SK-N-SH (cell line): ENCODE measurements at regions not wholly inside any gene's neighbourhood (a gene's known extent, or its start where the extent isn't known, plus 50 kb on each side); places are given as distances from the start of the nearest gene placed in this dataset.

Experiments
- CTCF ChIA-PET: fragments of 300-600, 350-600 bp; formaldehyde crosslinking; extraction: SDS; loops from one replicate; lab custom pipeline; 2021; lab: Yijun Ruan, JAX
- POLR2A ChIA-PET: fragments of 350-600 bp; sonication (Branson Sonifier 250); formaldehyde crosslinking; extraction: SDS; loops from one replicate; lab custom pipeline; 2020; ENCODE audit warnings: antibody characterized with exemption, inconsistent platforms; lab: Yijun Ruan, JAX
- DNase-seq: peaks from one replicate; pipeline ENCODE4 v3.0.0; 2012
- H2AFZ ChIP-seq: fragments of 200-600 bp; sonication (generic); 2 replicates; pipeline ENCODE4 v1.8.1; 2016; ENCODE audit warnings: antibody characterized with exemption, mild to moderate bottlenecking, low read depth
- H3F3A ChIP-seq: fragments of 200-600 bp; sonication (generic); replicated peaks from 2 replicates; pipeline ENCODE3; 2016; ENCODE audit warnings: antibody characterized with exemption, mild to moderate bottlenecking; ENCODE audit not compliant: insufficient read depth
- H3K27ac ChIP-seq, 2 experiments: fragments of 200-500 bp in 1 of 2; fragments of 200-600 bp in 1 of 2; sonication (Bioruptor generic) in 1 of 2; sonication (generic), shearing (Covaris generic) in 1 of 2; 2 replicates each; pipeline versions ENCODE4 v1.5.1 to v1.6.1; 2014 to 2016; ENCODE audit warnings: low read depth in 2 of 2, inconsistent platforms in 1 of 2, low read length in 1 of 2, mild to moderate bottlenecking in 1 of 2, mixed read lengths in 1 of 2
- H3K27me3 ChIP-seq: fragments of 200-600 bp; sonication (generic), shearing (Covaris generic); 2 replicates; pipeline ENCODE4 v1.6.1; 2016; ENCODE audit warnings: mixed run types; ENCODE audit not compliant: insufficient read depth
- H3K36me3 ChIP-seq, 2 experiments: fragments of 200-500 bp in 1 of 2; fragments of 200-600 bp in 1 of 2; sonication (Bioruptor generic) in 1 of 2; sonication (generic) in 1 of 2; replicated peaks in 1 of 2; 2 replicates each; pipeline versions ENCODE3 to v1.5.1; 2014 to 2016; ENCODE audit warnings: low read length in 1 of 2, mild to moderate bottlenecking in 1 of 2; ENCODE audit not compliant: insufficient read depth in 2 of 2, control insufficient read depth in 1 of 2
- H3K4me1 ChIP-seq, 2 experiments: fragments of 200-500 bp in 1 of 2; fragments of 200-600 bp in 1 of 2; sonication (Bioruptor generic) in 1 of 2; sonication (generic), shearing (Covaris generic) in 1 of 2; 2 replicates each; pipeline versions ENCODE4 v1.5.1 to v1.6.1; 2014 to 2016; ENCODE audit warnings: low read depth in 1 of 2, low read length in 1 of 2, mixed run types in 1 of 2; ENCODE audit not compliant: insufficient read depth in 2 of 2, control insufficient read depth in 1 of 2
- H3K4me2 ChIP-seq: fragments of 200-600 bp; sonication (generic), shearing (Covaris generic); 2 replicates; pipeline ENCODE4 v1.6.1; 2017; ENCODE audit warnings: mixed run types
- H3K4me3 ChIP-seq, 2 experiments: fragments of 200-500 bp in 1 of 2; fragments of 200-600 bp in 1 of 2; sonication (Bioruptor generic) in 1 of 2; sonication (generic), shearing (Covaris generic) in 1 of 2; 2 replicates each; pipeline versions ENCODE4 v1.5.1 to v1.8.1; 2014 to 2016; ENCODE audit warnings: low read depth in 2 of 2, inconsistent platforms in 1 of 2, low read length in 1 of 2, mild to moderate bottlenecking in 1 of 2, mixed read lengths in 1 of 2, moderate library complexity in 1 of 2
- H3K79me2 ChIP-seq: fragments of 200-600 bp; sonication (generic); 2 replicates; pipeline ENCODE4 v1.8.1; 2017; ENCODE audit warnings: mild to moderate bottlenecking; ENCODE audit not compliant: insufficient read depth
- H3K9ac ChIP-seq: fragments of 200-600 bp; sonication (generic); 2 replicates; pipeline ENCODE4 v1.6.1; 2017; ENCODE audit warnings: mixed run types
- H3K9me2 ChIP-seq: fragments of 200-600 bp; sonication (generic); 2 replicates; pipeline ENCODE4 v1.6.1; 2017; ENCODE audit warnings: mixed run types
- H3K9me3 ChIP-seq: fragments of 200-600 bp; sonication (generic); 2 replicates; pipeline ENCODE4 v1.6.1; 2017; ENCODE audit warnings: mixed run types, mild to moderate bottlenecking, moderate library complexity
- H4K20me1 ChIP-seq: fragments of 200-600 bp; sonication (generic); 2 replicates; pipeline ENCODE4 v1.6.1; 2017; ENCODE audit warnings: mild to moderate bottlenecking, mixed run types; ENCODE audit not compliant: insufficient read depth
- CHD2 ChIP-seq: fragments of 150-350 bp; IDR thresholded peaks from 2 replicates; pipeline ENCODE4 v1.6.1; 2018; ENCODE audit warnings: low read length; ENCODE audit not compliant: partially characterized antibody
- EP300 ChIP-seq, 2 experiments: IDR thresholded peaks; 2 replicates each; pipeline versions ENCODE4 v1.4.0 to v1.6.1; 2012; ENCODE audit warnings: borderline replicate concordance in 1 of 2, low read depth in 1 of 2, low read length in 1 of 2
- EZH2phosphoT487 ChIP-seq: fragments of 200-600 bp; sonication (generic); IDR thresholded peaks from 2 replicates; pipeline ENCODE4 v1.6.1; 2017; ENCODE audit warnings: low read depth, mixed run types, mild to moderate bottlenecking, antibody characterized with exemption, moderate library complexity, borderline replicate concordance
- JUND ChIP-seq: IDR thresholded peaks from 2 replicates; pipeline ENCODE4 v1.4.0; 2012
- MEF2A ChIP-seq: IDR thresholded peaks from 2 replicates; pipeline ENCODE4 v1.4.0; 2012; ENCODE audit warnings: low read depth, borderline replicate concordance
- NFIC ChIP-seq: IDR thresholded peaks from 2 replicates; pipeline ENCODE4 v1.4.0; 2012; ENCODE audit warnings: borderline replicate concordance
- PBX3 ChIP-seq: IDR thresholded peaks from 2 replicates; pipeline ENCODE4; 2012
- RCOR1 ChIP-seq: fragments of 150-350 bp; IDR thresholded peaks from 2 replicates; pipeline ENCODE4 v1.6.1; 2017; ENCODE audit warnings: antibody characterized with exemption, low read length
- TCF12 ChIP-seq: IDR thresholded peaks from 2 replicates; pipeline ENCODE4 v1.4.0; 2012
- TEAD4 ChIP-seq: IDR thresholded peaks from 2 replicates; pipeline ENCODE4 v1.4.0; 2012; ENCODE audit warnings: mild to moderate bottlenecking, borderline replicate concordance; ENCODE audit not compliant: insufficient read depth
- ZBTB33 ChIP-seq: IDR thresholded peaks from 2 replicates; pipeline ENCODE4 v1.4.0; 2012; ENCODE audit warnings: low read depth, borderline replicate concordance
- WGBS: methylation state at CpG from one replicate; pipeline ENCODE4 v1.1.6; 2017; ENCODE audit warnings: low lambda C conversion rate; 5-methylcytosine and 5-hydroxymethylcytosine counted together

- H3K36me3 ChIP-seq, result no peaks in the 10 kb centered on the region
- no peaks in the 10 kb centered on the region for H4K20me1 ChIP-seq
- H3K4me3 ChIP-seq, result no peak overlapping the region
- H3K79me2 ChIP-seq, result no peaks in the 10 kb centered on the region
- CTCF ChIA-PET, result no interaction called here
- 30% methylated on average over 2 of the region's 2 CpGs for WGBS
- no peaks in the 10 kb centered on the region for H3K9me2 ChIP-seq
- H3K27ac ChIP-seq, result no peak overlapping the region
- POLR2A ChIA-PET, result no interaction called here
- no peak overlapping the region for H3K9ac ChIP-seq
- no peak overlapping the region for H3K4me2 ChIP-seq
- H3K27me3 ChIP-seq, result no peaks in the 10 kb centered on the region
- DNase-seq, result no peak
- H2AFZ ChIP-seq, result no peak overlapping the region
- H3K4me1 ChIP-seq, result no peaks in the 10 kb centered on the region
- peaks cover 3% of the 10 kb centered on the region for H3F3A ChIP-seq
- TF ChIP-seq EP300 (IDR thresholded peaks at IDR 0.05; ENCODE audit: borderline replicate concordance in 1 of 2, low read depth in 1 of 2, low read length in 1 of 2) (peak in 1 of 2 experiments; percentile 64; a peak in 1 of 4 replicates), JUND (peak; percentile 65), EZH2phosphoT487 (no peak), ZBTB33 (0 out of 2 replicates have a peak, but pooled peaks have one; percentile 22), TEAD4 (peak; percentile 66; the same call in 1 of the 2 replicates), NFIC (peak; percentile 96), PBX3 (peak; percentile 62), TCF12 (peak; percentile 73), RCOR1 (no peak)
- no peaks in the 10 kb centered on the region for H3K9me3 ChIP-seq
These were observed 370.3 kb upstream of the DPPA4 start for GRCh38 chr3:109707617-109708016.

GRCh38 chr3:109713288-109713687, 375.9 kb upstream of the DPPA4 start:
- H2AFZ ChIP-seq, result no peak overlapping the region
- 91% methylated on average over 2 of the region's 2 CpGs for WGBS
- no peak for DNase-seq

More at GRCh38 chr3:109713288-109713687, 375.9 kb upstream of the DPPA4 start:
- H3K4me1 ChIP-seq, result no peaks in the 10 kb centered on the region
- no peaks in the 10 kb centered on the region for H3F3A ChIP-seq
- no peak overlapping the region for H3K4me3 ChIP-seq
- no peaks in the 10 kb centered on the region for H3K79me2 ChIP-seq
- no peak overlapping the region for H3K4me2 ChIP-seq
- H3K36me3 ChIP-seq, result no peaks in the 10 kb centered on the region
- no peaks in the 10 kb centered on the region for H3K9me3 ChIP-seq
- no peaks in the 10 kb centered on the region for H3K27me3 ChIP-seq
- ChIA-PET CTCF (interaction anchor here (0.7 kb wide), 1 partner anchor 430 kb away, joined by 3 read pairs; no protein-coding TSS in a partner anchor), POLR2A (no interaction called here)
- H4K20me1 ChIP-seq, result no peaks in the 10 kb centered on the region
- TF ChIP-seq EP300 (IDR thresholded peaks at IDR 0.05; ENCODE audit: borderline replicate concordance in 1 of 2, low read depth in 1 of 2, low read length in 1 of 2), result no peak
- no peak for TF ChIP-seq NFIC
- TF ChIP-seq MEF2A, result no peak
- TF ChIP-seq CHD2, result no peak
- H3K27ac ChIP-seq, result no peak overlapping the region
- H3K9me2 ChIP-seq, result no peaks in the 10 kb centered on the region
- no peak overlapping the region for H3K9ac ChIP-seq
